ENCODE measurements at regions not wholly inside any gene's neighbourhood (a gene's known extent, or its start where the extent isn't known, plus 50 kb on each side); places are given as distances from the start of the nearest gene placed in this dataset.

- TF ChIP-seq POLR2AphosphoS5 (IDR thresholded peaks at IDR 0.05; ENCODE audit: low read depth, low read length) (no peak), TAF1 (IDR thresholded peaks at IDR 0.05; ENCODE audit: borderline replicate concordance, insufficient read depth, low read length) (no peak)
Observed at GRCh38 chr2:503288-503999, 173.8 kb downstream of the TMEM18 start.

Measured in PFSK-1 (cell line).